B cell (primary cell): ENCODE measurements at regions not wholly inside any gene's neighbourhood (a gene's known extent, or its start where the extent isn't known, plus 50 kb on each side); places are given as distances from the start of the nearest gene placed in this dataset.

Experiments
- CTCF ChIP-seq: fragments of 200-600 bp; IDR thresholded peaks from one replicate; pipeline ENCODE4 v1.8.0; 2022; ENCODE audit warnings: antibody characterized with exemption, mild to moderate bottlenecking
- EZH2 ChIP-seq: IDR thresholded peaks from 2 replicates; pipeline ENCODE4 v1.6.1; 2012; ENCODE audit warnings: borderline replicate concordance, low read depth, mild to moderate bottlenecking, moderate library complexity, low read length; ENCODE audit not compliant: insufficient read depth, poor library complexity, severe bottlenecking

DNA sequence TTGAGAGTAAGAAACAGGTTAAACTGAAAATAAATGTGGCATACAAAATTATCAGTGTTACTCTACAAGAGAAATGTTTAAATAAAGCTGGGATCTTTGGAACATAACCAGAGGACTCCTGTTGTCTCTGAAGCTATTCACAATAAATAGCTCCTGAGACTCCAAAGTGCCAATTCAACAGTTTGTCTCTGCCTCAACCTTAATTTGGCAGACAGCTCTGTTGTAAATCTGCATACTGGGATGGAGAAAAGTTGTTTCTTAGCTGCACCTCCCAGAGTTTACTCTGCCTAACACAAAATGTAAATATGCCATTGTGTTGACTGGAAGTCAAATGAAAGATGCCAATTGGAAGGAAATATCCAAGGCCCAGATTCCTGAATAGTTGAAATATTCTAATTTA lies 238.5 kb upstream of the EPHA4 start:
- TF ChIP-seq CTCF, result no peak
- TF ChIP-seq EZH2, result no peak
